Glutamatergic neuron (in vitro differentiated cells): ENCODE measurements at regions not wholly inside any gene's neighbourhood (a gene's known extent, or its start where the extent isn't known, plus 50 kb on each side); places are given as distances from the start of the nearest gene placed in this dataset.

Source experiments
- DNase-seq: peaks from one replicate; pipeline ENCODE4 v3.0.0; 2022
- H3K27ac Mint-ChIP-seq: one replicate; pipeline ENCODE4 v1.8.0; 2020; ENCODE audit warnings: mild to moderate bottlenecking, mixed read lengths, inconsistent platforms; ENCODE audit not compliant: unreplicated experiment
- H3K27me3 Mint-ChIP-seq: one replicate; pipeline ENCODE4 v1.8.0; 2020; ENCODE audit warnings: mild to moderate bottlenecking, moderate library complexity, mixed read lengths, inconsistent platforms; ENCODE audit not compliant: unreplicated experiment
- H3K36me3 Mint-ChIP-seq: one replicate; pipeline ENCODE4 v1.8.0; 2020; ENCODE audit warnings: mild to moderate bottlenecking, mixed read lengths, inconsistent platforms; ENCODE audit not compliant: unreplicated experiment
- H3K4me1 Mint-ChIP-seq: one replicate; pipeline ENCODE4 v1.8.0; 2020; ENCODE audit warnings: mild to moderate bottlenecking, low read depth, mixed read lengths, inconsistent platforms; ENCODE audit not compliant: unreplicated experiment
- H3K4me3 Mint-ChIP-seq: one replicate; pipeline ENCODE4 v1.8.0; 2020; ENCODE audit warnings: mild to moderate bottlenecking, mixed read lengths, inconsistent platforms; ENCODE audit not compliant: unreplicated experiment
- H3K9me3 Mint-ChIP-seq: one replicate; pipeline ENCODE4 v1.8.0; 2020; ENCODE audit warnings: mild to moderate bottlenecking, moderate library complexity, mixed read lengths, inconsistent platforms; ENCODE audit not compliant: unreplicated experiment
- TF ChIP-seq, protein P1 (sequence below): fragments of 200-600 bp; sonication (generic); IDR thresholded peaks from one replicate; pipeline ENCODE4 v1.5.0; 2021; ENCODE audit not compliant: partially characterized antibody, unreplicated experiment

- Mint-ChIP-seq H3K4me1 (peaks cover 6% of the 10 kb centered on the region), H3K27me3 (no peaks in the 10 kb centered on the region), H3K4me3 (no peak overlapping the region), H3K36me3 (no peaks in the 10 kb centered on the region), H3K27ac (no peak overlapping the region), H3K9me3 (no peaks in the 10 kb centered on the region)
- DNase-seq, result no peak
- TF ChIP-seq, protein P1, sequence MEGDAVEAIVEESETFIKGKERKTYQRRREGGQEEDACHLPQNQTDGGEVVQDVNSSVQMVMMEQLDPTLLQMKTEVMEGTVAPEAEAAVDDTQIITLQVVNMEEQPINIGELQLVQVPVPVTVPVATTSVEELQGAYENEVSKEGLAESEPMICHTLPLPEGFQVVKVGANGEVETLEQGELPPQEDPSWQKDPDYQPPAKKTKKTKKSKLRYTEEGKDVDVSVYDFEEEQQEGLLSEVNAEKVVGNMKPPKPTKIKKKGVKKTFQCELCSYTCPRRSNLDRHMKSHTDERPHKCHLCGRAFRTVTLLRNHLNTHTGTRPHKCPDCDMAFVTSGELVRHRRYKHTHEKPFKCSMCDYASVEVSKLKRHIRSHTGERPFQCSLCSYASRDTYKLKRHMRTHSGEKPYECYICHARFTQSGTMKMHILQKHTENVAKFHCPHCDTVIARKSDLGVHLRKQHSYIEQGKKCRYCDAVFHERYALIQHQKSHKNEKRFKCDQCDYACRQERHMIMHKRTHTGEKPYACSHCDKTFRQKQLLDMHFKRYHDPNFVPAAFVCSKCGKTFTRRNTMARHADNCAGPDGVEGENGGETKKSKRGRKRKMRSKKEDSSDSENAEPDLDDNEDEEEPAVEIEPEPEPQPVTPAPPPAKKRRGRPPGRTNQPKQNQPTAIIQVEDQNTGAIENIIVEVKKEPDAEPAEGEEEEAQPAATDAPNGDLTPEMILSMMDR, result no peak
These were observed 675.7 kb upstream of the NRXN1 start for GRCh38 chr2:51707625-51708024.

GRCh38 chr2:51706220-51706619 is 674.3 kb upstream of the NRXN1 start:
- Mint-ChIP-seq H3K4me3 (no peak overlapping the region), H3K27ac (no peak overlapping the region), H3K27me3 (no peaks in the 10 kb centered on the region), H3K9me3 (no peaks in the 10 kb centered on the region), H3K4me1 (peaks cover 6% of the 10 kb centered on the region), H3K36me3 (no peaks in the 10 kb centered on the region)
- DNase-seq, result no peak
- TF ChIP-seq, protein P1, result no peak

GRCh38 chr2:51705417-51705816 is 673.5 kb upstream of the NRXN1 start:
- peaks cover 6% of the 10 kb centered on the region for H3K4me1 Mint-ChIP-seq
- H3K36me3 Mint-ChIP-seq, result no peaks in the 10 kb centered on the region
- no peak for DNase-seq
- TF ChIP-seq, protein P1, result no peak
- no peak overlapping the region for H3K27ac Mint-ChIP-seq
- no peaks in the 10 kb centered on the region for H3K9me3 Mint-ChIP-seq
- no peak overlapping the region for H3K4me3 Mint-ChIP-seq
- H3K27me3 Mint-ChIP-seq, result no peaks in the 10 kb centered on the region

GRCh38 chr2:51698021-51698420 is 666.1 kb upstream of the NRXN1 start:
- H3K27me3 Mint-ChIP-seq, result no peaks in the 10 kb centered on the region
- H3K4me1 Mint-ChIP-seq, result no peaks in the 10 kb centered on the region
- H3K27ac Mint-ChIP-seq, result no peak overlapping the region
- no peaks in the 10 kb centered on the region for H3K9me3 Mint-ChIP-seq
- DNase-seq, result no peak
- TF ChIP-seq, protein P1, result no peak
- H3K4me3 Mint-ChIP-seq, result no peak overlapping the region
- H3K36me3 Mint-ChIP-seq, result no peaks in the 10 kb centered on the region

GRCh38 chr2:51697095-51697494 is 665.2 kb upstream of the NRXN1 start:
- Mint-ChIP-seq H3K4me1 (no peaks in the 10 kb centered on the region), H3K27me3 (no peaks in the 10 kb centered on the region), H3K4me3 (no peak overlapping the region), H3K27ac (no peak overlapping the region), H3K9me3 (no peaks in the 10 kb centered on the region), H3K36me3 (no peaks in the 10 kb centered on the region)
- no peak for DNase-seq
- TF ChIP-seq, protein P1, result no peak
